Stimulated activated naive CD8-positive, alpha-beta T cell treated with anti-CD3 and anti-CD28 coated beads, Interleukin-15, amount 100 ng/mL, for 72 hours (primary cell): ENCODE measurements at regions not wholly inside any gene's neighbourhood (a gene's known extent, or its start where the extent isn't known, plus 50 kb on each side); places are given as distances from the start of the nearest gene placed in this dataset.

Experiments
- ATAC-seq: fragments of 150-1000 bp; cut with Tn5 transposase; 2 replicates; pipeline ENCODE4 v1.10.0; 2021; ENCODE audit warnings: mild to moderate bottlenecking, moderate library complexity
- DNase-seq, 2 donors: peaks; one replicate each; pipeline ENCODE4 v3.0.0; 2021 to 2022
- H3K27ac Mint-ChIP-seq, 2 donors: one replicate each; pipeline ENCODE4 v1.8.0; 2022; ENCODE audit warnings: mild to moderate bottlenecking in 2 of 2, mixed read lengths in 2 of 2, moderate library complexity in 2 of 2
- H3K27me3 Mint-ChIP-seq: one replicate; pipeline ENCODE4 v1.8.0; 2022; ENCODE audit warnings: mixed read lengths
- H3K4me1 Mint-ChIP-seq: one replicate; pipeline ENCODE4 v1.8.0; 2022; ENCODE audit warnings: mild to moderate bottlenecking, mixed read lengths
- H3K4me3 Mint-ChIP-seq, 2 donors: one replicate each; pipeline ENCODE4 v1.8.0; 2022; ENCODE audit warnings: mild to moderate bottlenecking in 2 of 2, mixed read lengths in 2 of 2, moderate library complexity in 1 of 2
- H3K9me3 Mint-ChIP-seq, 2 donors: one replicate each; pipeline ENCODE4 v1.8.0; 2022; ENCODE audit warnings: mixed read lengths in 2 of 2

DNA sequence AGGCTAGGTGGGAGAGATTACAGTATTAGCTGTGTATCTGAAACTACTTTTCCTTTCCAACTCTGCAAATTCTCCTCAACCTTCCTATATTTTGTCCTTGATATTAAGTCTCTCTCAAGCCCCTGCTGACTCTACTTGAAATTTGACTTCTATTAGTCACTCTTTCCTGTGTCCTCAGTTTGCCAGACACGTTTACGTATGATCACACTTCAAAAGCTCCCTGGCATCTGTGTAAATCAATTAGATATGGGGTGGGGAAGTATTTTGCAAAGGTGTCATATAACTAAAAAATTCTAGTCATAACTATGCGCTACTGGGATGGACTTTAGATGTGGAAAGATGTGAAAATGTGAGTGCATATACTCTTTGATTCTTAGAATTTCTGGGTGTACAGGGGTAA, 67.4 kb upstream of the ARHGAP24 start:
- H3K4me1 Mint-ChIP-seq, result no peaks in the 10 kb centered on the region
- no peak for DNase-seq
- H3K27me3 Mint-ChIP-seq, result no peaks in the 10 kb centered on the region
- no peak overlapping the region for H3K4me3 Mint-ChIP-seq
- no peak overlapping the region for H3K27ac Mint-ChIP-seq
- H3K9me3 Mint-ChIP-seq, result no peaks in the 10 kb centered on the region
- ATAC-seq, result no peak

DNA sequence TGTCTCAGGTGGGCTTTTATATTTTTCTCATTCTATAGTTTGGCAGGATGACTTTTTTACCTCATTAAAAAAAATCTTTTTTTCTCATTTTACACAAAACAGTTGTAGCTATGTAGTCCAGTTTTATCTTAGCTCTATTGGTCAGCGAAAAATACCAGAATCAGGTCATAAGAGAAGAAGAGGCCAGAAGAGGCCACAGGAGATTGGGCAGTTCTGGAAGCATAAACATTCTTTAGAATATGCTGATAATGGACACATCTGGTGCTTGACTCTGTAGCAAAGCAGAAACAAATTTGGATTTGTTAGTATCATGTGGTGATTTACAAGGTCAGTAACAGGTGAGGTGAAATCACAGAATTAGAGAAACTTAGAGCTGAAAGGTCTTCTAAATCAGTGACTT, 66.6 kb upstream of the ARHGAP24 start:
- no peak overlapping the region for H3K4me3 Mint-ChIP-seq
- ATAC-seq (no peak), DNase-seq (no peak)
- no peaks in the 10 kb centered on the region for H3K4me1 Mint-ChIP-seq
- no peak overlapping the region for H3K27ac Mint-ChIP-seq
- H3K9me3 Mint-ChIP-seq, result no peaks in the 10 kb centered on the region
- no peaks in the 10 kb centered on the region for H3K27me3 Mint-ChIP-seq

DNA sequence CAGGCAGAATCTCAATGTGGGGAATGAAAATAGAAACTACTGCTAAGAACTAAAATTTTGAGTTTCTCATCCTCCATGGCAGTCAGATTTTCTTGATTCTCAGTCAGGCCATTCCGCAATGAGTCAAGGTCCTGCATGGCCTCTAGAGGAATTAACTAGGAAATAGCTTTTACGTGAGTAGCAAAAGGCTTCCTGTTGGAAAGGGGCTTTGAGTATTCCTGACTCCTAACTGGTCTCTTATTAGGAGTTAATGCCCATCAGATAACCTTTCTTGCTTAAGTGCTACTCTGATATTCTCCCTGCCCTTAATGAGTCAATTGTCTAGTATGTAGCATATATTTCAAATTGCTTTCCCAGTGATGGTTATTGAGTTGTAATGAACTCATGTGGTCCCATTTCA, 65.7 kb upstream of the ARHGAP24 start:
- Mint-ChIP-seq H3K27ac (no peak overlapping the region), H3K4me3 (no peak overlapping the region), H3K27me3 (no peaks in the 10 kb centered on the region), H3K9me3 (no peaks in the 10 kb centered on the region), H3K4me1 (no peaks in the 10 kb centered on the region)
- DNase-seq (no peak), ATAC-seq (no peak)

DNA sequence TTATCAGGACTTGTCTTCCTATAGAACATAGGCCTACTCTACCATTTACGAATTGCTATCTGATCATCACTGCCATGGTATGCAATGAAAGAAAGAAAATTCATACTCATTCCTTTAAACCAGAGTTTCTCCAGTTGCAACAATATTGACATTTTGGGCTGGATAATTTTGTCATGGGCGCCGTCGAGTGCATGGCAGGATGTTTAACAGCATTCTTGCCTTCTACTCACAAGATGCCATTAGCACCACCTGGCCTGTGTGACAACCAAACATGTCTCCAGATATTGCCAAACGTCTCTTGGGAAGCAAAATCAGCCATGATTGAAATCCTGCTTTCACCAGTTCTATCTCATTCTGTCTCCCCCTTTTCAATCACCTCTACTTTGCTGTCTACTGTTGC, 63.6 kb upstream of the ARHGAP24 start:
- Mint-ChIP-seq H3K4me3 (no peak overlapping the region), H3K27ac (no peak overlapping the region), H3K9me3 (no peaks in the 10 kb centered on the region), H3K27me3 (no peaks in the 10 kb centered on the region), H3K4me1 (no peaks in the 10 kb centered on the region)
- ATAC-seq (no peak), DNase-seq (no peak)

DNA sequence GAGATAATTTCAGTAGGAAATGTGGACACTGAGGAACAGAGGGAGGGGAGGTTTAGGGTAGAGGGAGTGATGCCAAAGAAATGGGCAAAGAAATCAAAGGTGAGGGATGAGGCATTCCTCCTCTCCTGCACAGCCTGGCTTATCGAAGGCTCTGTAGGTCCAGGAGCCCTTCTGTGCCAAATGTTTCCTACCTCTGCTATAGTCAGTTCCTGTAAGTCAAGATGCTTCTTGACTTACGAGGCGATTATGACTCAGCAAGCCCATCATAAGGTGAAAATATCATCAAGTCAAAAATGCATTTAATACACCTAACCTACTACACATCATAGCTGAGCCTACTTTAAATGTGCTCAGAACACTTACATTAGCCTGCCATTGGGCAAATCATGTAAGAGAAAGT, 60.0 kb upstream of the ARHGAP24 start:
- Mint-ChIP-seq H3K4me1 (no peaks in the 10 kb centered on the region), H3K9me3 (no peaks in the 10 kb centered on the region), H3K27me3 (no peaks in the 10 kb centered on the region), H3K4me3 (no peak overlapping the region), H3K27ac (no peak overlapping the region)
- DNase-seq (no peak), ATAC-seq (no peak)

DNA sequence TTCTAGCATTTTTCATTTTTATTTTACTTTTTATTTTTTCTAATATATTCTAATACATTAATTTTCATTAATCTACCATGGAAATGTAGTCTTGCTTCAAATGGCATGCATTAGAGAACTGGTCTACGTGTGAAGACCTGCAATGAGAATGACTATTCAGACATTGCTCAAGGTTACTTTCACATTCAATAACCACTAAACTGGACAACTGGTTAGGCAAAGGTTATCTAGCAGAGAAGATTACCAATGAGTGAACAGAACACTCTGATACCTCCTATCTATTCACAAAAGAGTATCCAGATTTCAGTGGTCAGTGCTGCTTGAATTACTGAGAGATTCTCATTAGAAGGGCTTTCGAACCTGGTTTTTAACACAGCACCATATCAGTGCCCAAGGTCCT, 58.9 kb upstream of the ARHGAP24 start:
- Mint-ChIP-seq H3K4me1 (no peaks in the 10 kb centered on the region), H3K9me3 (no peaks in the 10 kb centered on the region), H3K27ac (no peak overlapping the region), H3K4me3 (no peak overlapping the region), H3K27me3 (no peaks in the 10 kb centered on the region)
- no peak for DNase-seq
- ATAC-seq, result no peak

DNA sequence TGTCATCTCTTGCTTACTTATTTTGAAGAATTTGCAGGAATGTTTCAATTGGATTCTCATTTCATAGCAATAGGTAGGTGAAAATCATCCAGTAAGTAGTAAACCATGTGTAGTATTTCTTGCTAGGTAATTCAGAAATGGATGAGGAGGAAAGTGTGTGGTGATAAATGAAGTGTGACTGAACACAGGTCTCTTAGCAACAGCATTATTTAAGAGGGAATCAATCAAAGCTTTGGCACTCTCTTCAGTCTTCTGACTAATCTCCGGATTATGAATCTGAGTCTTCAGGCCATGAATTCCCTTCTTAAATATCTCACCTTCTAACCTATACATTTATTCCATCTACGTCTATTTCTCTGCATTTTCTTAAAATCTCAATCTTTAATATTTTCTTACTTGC, 55.8 kb upstream of the ARHGAP24 start:
- ATAC-seq (no peak), DNase-seq (no peak)
- no peaks in the 10 kb centered on the region for H3K4me1 Mint-ChIP-seq
- H3K27ac Mint-ChIP-seq, result no peak overlapping the region
- no peak overlapping the region for H3K4me3 Mint-ChIP-seq
- H3K27me3 Mint-ChIP-seq, result no peaks in the 10 kb centered on the region
- no peaks in the 10 kb centered on the region for H3K9me3 Mint-ChIP-seq

DNA sequence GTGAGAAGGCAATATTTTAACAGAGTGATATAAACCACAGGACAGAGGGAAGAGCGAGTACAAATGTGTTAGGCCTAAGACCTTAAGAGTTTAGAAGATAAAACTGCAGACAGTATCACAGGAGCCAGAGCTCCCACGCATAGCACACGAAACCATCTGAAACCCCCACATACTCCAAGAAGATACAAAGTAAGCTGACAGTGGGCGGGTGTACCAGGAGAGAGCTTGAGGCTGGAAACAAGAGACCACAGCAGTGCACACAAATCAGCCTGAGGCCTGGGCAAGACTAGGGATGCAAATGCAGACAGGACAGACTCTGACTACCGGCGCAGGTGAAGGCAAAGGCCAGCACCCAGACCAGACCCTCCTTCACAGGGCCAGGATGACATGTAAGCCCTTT, 54.1 kb upstream of the ARHGAP24 start:
- Mint-ChIP-seq H3K4me3 (no peak overlapping the region), H3K27me3 (no peaks in the 10 kb centered on the region), H3K27ac (no peak overlapping the region), H3K9me3 (no peaks in the 10 kb centered on the region), H3K4me1 (no peaks in the 10 kb centered on the region)
- no peak for DNase-seq
- ATAC-seq, result no peak

DNA sequence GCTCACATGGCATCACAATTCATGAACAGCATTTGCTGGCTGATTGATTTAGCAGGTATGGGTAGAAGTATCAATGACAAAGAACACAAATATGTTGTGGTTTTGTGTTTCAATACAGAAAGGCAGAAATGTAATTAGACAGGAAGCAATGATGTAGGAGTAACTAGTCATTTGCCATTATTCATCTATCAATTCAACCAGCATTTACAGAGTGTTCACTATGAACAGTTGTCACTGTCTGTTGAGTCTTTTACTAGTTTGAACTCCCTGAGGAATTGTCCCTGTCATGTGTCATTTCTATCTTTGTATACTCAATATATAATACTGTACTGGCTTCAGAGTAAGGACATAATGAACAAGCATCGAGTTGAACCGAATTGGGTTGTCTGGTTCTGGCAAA, 51.5 kb upstream of the ARHGAP24 start:
- Mint-ChIP-seq H3K4me1 (no peaks in the 10 kb centered on the region), H3K4me3 (no peak overlapping the region), H3K27me3 (no peaks in the 10 kb centered on the region), H3K9me3 (no peaks in the 10 kb centered on the region), H3K27ac (no peak overlapping the region)
- no peak for ATAC-seq
- DNase-seq, result no peak
